Mesothelial cell of epicardium (in vitro differentiated cells): ENCODE measurements at regions not wholly inside any gene's neighbourhood (a gene's known extent, or its start where the extent isn't known, plus 50 kb on each side); places are given as distances from the start of the nearest gene placed in this dataset.

Source experiments
- DNase-seq, 2 experiments: peaks; one replicate each; pipeline ENCODE4 v3.0.0; 2021; ENCODE audit warnings: low spot score in 2 of 2; ENCODE audit not compliant: unreplicated experiment in 2 of 2
- H3K27ac Mint-ChIP-seq: 2 replicates; pipeline ENCODE4 v1.8.0; 2021; ENCODE audit warnings: mixed read lengths
- H3K27me3 Mint-ChIP-seq: 2 replicates; pipeline ENCODE4 v1.8.0; 2021; ENCODE audit warnings: low read depth, mixed read lengths
- H3K36me3 Mint-ChIP-seq: 2 replicates; pipeline ENCODE4 v1.8.0; 2021; ENCODE audit warnings: mixed read lengths
- H3K4me1 Mint-ChIP-seq: 2 replicates; pipeline ENCODE4 v1.8.0; 2021; ENCODE audit warnings: mixed read lengths
- H3K4me3 Mint-ChIP-seq: 2 replicates; pipeline ENCODE4 v1.8.0; 2021; ENCODE audit warnings: mild to moderate bottlenecking, moderate library complexity, mixed read lengths
- H3K9me3 Mint-ChIP-seq: 2 replicates; pipeline ENCODE4 v1.8.0; 2021; ENCODE audit warnings: mixed read lengths
- TF ChIP-seq, protein P1 (sequence below): fragments of 200-600 bp; sonication (generic); IDR thresholded peaks from one replicate; pipeline ENCODE4 v1.5.0; 2021; ENCODE audit warnings: antibody characterized with exemption; ENCODE audit not compliant: unreplicated experiment

DNA sequence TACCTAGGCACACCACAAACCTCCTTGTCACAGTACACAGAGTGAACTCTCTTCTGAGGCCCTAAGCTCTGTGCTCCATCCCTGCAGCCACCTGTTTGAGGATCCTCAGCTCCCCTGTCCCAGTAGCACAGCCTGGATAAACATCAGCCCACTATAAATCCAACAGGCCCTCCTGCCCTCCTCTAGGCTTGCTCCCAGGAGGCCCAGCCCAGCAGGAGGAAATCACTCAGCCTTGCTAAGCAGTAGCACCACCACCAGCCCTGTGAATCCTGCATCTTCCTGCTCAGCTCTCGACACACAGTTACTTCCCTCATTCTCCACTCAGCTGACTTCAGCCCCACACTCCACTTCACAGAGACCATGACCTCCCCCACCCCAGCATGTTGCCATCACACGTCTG is 273.9 kb downstream of the BCOR start:
- no peak overlapping the region for H3K4me3 Mint-ChIP-seq
- H3K27me3 Mint-ChIP-seq: peaks cover 17% of the 10 kb centered on the region
- TF ChIP-seq, protein P1, sequence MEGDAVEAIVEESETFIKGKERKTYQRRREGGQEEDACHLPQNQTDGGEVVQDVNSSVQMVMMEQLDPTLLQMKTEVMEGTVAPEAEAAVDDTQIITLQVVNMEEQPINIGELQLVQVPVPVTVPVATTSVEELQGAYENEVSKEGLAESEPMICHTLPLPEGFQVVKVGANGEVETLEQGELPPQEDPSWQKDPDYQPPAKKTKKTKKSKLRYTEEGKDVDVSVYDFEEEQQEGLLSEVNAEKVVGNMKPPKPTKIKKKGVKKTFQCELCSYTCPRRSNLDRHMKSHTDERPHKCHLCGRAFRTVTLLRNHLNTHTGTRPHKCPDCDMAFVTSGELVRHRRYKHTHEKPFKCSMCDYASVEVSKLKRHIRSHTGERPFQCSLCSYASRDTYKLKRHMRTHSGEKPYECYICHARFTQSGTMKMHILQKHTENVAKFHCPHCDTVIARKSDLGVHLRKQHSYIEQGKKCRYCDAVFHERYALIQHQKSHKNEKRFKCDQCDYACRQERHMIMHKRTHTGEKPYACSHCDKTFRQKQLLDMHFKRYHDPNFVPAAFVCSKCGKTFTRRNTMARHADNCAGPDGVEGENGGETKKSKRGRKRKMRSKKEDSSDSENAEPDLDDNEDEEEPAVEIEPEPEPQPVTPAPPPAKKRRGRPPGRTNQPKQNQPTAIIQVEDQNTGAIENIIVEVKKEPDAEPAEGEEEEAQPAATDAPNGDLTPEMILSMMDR: no peak
- no peak overlapping the region for H3K27ac Mint-ChIP-seq
- peaks cover 24% of the 10 kb centered on the region for H3K4me1 Mint-ChIP-seq
- peaks cover 20% of the 10 kb centered on the region for H3K9me3 Mint-ChIP-seq
- H3K36me3 Mint-ChIP-seq: no peaks in the 10 kb centered on the region
- no peak for DNase-seq

DNA sequence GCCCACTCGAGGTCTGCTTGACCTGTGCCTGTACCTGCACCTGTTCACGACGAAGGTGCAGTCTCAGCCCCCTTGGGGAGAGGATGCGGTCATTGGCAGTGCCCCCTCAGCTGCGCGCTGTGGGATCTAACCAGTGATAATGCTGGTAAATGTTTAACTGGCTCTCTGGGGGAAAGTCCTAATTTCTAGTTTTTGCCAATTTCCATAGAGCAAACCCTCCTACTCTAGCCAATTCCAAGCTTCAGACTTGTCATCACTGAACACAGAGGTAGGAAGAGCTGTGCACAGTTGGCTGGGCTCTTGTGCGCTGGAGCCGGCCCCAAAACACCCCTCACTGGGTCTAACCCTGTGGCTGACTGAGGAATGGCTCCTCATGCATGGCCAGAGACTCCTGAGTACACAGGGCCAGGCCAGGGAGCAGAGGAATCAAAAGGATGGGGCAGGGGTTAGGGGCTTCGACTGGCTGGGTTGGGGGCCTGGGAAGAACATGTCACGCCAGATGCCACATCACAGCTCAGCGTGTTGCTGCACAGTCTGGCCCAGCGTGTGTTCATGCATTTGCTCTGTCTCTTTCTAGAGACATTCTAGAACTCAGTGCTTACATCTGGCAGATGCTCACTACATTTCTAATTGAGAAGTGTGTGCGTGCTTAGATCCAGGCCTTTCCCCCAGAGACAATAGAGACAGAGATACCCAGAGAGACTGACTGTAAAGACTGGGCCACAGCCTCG is 270.8 kb downstream of the BCOR start:
- Mint-ChIP-seq H3K9me3 (peaks cover 20% of the 10 kb centered on the region), H3K27ac (no peak overlapping the region), H3K36me3 (no peaks in the 10 kb centered on the region), H3K27me3 (peaks cover 9% of the 10 kb centered on the region), H3K4me1 (peaks cover 18% of the 10 kb centered on the region), H3K4me3 (no peak overlapping the region)
- no peak for DNase-seq
- TF ChIP-seq, protein P1: no peak

DNA sequence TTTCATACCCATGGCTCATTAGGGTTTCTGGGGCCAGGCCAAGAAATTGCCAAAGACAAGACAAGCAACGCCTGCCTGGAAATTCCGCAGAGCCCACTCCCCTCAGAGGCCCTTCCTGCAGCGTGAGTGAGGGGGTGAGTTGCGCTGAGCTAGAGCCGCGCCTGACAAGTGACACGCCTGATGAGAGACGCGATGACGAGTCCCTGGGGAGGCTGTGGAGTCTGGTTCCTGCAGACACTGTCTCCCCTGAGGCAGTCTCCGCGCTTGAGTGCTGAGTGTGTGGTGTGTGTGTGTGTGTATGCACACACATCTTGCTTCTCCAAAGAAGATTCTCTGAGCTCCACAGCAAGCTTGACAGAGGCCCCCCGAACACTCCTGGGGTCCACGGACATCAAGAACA is 269.8 kb downstream of the BCOR start:
- DNase-seq: no peak
- peaks cover 19% of the 10 kb centered on the region for H3K9me3 Mint-ChIP-seq
- no peak overlapping the region for H3K27ac Mint-ChIP-seq
- no peak overlapping the region for H3K4me3 Mint-ChIP-seq
- TF ChIP-seq, protein P1: no peak
- peaks cover 9% of the 10 kb centered on the region for H3K27me3 Mint-ChIP-seq
- peaks cover 17% of the 10 kb centered on the region for H3K4me1 Mint-ChIP-seq
- H3K36me3 Mint-ChIP-seq: no peaks in the 10 kb centered on the region

DNA sequence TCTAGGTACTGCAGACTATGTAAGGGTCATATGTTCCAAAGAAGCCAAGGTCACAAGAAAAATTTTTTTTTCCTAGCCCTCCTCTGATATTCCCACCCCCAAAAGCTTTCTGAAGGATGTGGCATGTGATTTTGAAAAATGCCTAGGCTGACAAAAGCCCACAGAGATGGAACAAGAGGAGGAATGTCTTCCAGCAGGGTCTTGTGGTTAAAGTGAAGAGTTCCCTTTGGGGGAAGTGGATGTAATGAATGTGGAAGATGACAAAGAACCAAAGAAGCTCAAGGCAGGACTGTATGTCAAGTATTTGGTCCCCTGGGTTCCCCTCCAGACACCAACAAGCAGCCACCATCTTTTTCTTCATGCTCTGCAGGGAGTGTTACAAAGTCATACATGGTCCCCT is 268.8 kb downstream of the BCOR start:
- Mint-ChIP-seq H3K27me3 (peaks cover 4% of the 10 kb centered on the region), H3K4me3 (no peak overlapping the region), H3K9me3 (peaks cover 9% of the 10 kb centered on the region), H3K4me1 (peaks cover 17% of the 10 kb centered on the region), H3K27ac (no peak overlapping the region), H3K36me3 (no peaks in the 10 kb centered on the region)
- no peak for DNase-seq
- TF ChIP-seq, protein P1: no peak

DNA sequence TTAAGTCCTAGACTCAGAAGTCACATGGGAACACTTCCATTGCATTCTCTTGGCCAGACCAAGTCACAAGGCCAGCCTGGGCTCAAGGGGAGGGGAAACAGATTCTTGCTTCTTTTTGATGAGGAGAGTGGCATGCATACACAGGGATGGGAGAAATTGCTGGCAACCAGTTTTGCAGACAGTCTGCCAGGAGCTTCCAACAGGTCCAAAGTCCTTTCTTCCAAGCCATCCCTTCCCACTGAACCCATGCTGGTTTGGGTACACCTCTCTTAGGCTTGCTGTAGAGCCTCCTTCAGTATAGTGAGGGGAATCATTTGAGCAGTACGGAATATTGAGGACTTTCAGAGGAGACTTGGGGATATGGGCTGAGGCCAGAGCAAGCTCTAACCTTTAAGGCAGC is 267.8 kb downstream of the BCOR start:
- no peak for DNase-seq
- TF ChIP-seq, protein P1: no peak
- Mint-ChIP-seq H3K36me3 (no peaks in the 10 kb centered on the region), H3K4me1 (peaks cover 17% of the 10 kb centered on the region), H3K9me3 (peaks cover 3% of the 10 kb centered on the region), H3K27me3 (peaks cover 2% of the 10 kb centered on the region), H3K4me3 (no peak overlapping the region), H3K27ac (no peak overlapping the region)
